ENCODE measurements at regions not wholly inside any gene's neighbourhood (a gene's known extent, or its start where the extent isn't known, plus 50 kb on each side); places are given as distances from the start of the nearest gene placed in this dataset.

DNA sequence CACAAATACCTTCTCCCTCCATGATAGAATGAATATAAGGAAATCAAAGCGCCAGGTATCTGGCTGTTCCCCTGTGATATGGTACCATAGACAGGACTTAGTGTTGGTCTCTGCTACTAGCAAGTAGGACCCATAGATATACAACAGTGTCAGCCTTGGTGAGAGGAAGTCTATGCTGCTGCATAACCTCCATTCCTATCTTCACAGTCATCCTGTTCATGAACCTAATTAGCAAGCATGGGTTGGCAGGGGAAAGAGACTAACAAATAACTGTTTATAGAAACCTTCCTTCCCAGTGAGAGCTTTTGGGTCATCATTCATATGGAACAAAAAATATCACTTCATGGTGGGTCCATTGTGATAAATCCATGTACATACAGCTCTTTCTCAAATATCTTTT is 188.9 kb upstream of the FAM98A start:
- DNase-seq, result no peak

- no peak for DNase-seq
These were observed 187.8 kb upstream of the FAM98A start for GRCh38 chr2:33786881-33787280.

DNA sequence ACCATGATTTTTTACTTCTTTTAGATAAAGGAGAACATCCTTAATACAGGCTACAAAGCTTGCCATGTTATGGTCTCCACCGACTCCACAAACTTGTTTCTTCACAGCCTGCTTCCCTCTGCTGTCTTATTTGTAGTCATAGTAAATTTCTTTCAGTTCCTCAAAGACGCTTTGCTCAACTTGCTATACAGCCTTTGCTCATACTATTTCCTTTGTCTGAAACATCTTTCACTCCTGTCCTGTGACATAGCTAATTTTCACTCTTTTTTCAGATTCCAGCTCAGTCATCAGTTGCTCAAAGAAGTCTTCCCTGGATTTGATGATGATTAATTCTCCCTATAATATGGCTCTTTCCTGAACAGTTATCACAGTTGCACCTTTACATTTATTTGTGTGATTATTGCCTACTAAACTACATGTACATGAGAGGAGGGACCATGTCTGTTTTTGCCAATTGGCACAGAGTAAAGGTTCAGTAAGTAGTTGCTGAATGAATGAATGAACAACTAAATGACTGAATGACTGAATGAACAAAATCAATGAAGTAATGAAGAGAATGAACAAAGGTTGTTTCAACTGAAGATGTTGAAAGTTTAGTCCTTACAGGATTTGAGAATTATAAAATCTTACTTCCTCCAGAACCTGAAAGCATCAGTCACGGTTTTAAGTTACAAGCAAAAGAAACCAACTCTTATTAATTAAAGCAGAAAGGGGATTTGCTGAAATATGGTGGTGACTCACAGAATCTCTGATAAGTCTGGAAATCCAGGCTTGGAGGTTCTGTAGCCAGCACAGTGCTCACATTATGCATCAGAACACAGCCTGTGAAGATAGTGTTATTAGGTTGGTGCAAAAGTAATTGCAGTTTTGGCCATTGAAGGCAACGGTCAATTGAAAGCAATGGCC is 186.4 kb upstream of the FAM98A start:
- no peak for DNase-seq

DNA sequence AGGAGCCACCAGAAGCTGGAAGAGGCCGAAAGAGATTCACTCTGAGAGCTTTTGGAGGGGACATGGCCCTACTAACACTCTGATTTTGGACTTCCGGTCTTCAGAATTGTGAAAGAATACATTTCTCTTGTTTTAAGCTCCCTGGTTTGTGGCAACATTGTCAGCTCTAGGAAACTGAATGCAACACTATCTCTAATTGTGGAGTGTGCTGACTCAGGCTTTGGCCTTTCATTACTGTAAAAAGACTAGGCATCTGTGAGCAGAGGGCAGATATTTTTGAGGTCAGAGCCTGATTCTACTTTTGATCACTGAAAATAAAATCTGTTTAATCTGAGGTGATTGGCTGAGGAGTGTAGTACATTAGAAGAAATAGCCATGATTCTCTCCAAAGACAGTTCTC is 185.4 kb upstream of the FAM98A start:
- no peak for DNase-seq

DNA sequence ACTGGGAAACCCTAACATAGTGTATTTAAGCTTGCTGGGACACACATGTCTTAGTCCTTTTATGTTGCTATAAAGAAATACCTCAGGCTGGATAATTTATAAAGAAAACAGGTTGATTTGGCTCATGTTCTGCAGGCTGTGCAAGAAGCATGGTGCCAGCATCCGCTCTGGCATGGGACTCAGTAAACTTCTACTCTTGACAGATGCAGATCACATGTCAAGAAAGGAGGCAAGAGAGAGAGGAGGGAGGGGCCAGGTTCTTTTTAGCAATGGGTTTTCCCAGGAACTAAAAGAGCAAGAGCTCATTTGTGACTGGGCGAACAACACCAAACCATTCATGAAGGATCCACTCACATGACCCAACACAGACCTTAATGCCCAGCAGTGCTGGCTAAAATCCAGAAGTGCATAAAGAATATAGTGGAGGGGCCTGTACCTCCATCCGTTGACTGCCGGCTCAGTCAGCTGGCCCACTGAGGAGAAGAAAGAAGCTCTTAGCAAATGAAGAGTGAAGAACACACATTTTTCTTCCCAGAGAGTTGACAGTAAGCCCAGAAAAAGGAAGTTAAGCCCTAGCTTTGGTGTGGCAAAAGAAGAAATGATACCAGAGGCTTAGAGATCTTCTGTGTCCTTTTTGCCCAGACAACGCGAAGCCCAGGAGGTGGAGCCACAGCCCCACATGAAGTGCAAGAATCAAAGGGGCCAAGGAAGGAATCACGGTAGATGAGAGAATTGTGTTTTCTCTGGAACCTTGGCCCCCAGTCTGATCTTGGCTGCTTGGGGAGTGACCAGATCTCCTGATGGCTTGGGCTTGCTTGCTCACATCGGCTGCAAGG is 183.5 kb upstream of the FAM98A start:
- DNase-seq, result no peak

- no peak for DNase-seq
These were observed 178.7 kb upstream of the FAM98A start for GRCh38 chr2:33777786-33778185.

DNA sequence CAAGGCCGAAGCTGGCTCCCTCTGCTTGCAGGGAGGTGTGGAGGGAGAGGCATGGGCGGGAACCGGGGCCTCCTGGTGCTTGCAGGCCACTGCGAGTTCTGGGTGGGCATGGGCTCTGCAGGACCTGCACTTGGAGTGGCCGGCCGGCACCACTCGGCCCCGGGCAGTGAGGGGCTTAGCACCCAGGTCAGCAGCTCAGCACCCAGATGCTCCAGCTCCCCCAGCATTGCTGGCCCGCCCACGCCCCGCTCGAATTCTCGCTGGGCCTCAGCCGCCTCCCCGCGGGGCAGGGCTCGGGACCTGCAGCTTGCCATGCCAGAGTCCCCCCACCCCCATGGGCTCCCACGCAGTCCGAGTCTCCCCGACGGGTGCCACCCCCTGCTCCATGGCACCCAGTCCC is 176.2 kb upstream of the FAM98A start:
- no peak for DNase-seq

DNA sequence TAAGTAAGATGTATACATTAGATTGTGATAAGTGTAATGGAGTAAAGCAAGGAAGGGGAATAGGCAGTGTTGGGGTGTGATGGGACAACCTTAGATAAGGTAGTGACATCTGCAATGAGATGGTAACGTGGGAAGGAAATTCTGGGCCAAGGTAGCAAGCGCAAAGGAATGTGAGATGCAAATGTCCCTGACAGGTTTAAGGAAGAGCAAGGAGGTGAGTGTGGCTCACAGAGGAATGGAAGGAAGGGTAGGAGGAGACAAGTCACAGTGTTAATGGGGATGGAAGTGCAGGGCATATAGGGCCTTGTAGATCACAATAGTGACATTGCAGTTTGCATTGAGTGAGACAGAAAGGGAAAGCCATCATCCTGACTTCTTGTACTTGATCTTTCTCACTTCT is 170.9 kb upstream of the FAM98A start:
- DNase-seq, result no peak

DNA sequence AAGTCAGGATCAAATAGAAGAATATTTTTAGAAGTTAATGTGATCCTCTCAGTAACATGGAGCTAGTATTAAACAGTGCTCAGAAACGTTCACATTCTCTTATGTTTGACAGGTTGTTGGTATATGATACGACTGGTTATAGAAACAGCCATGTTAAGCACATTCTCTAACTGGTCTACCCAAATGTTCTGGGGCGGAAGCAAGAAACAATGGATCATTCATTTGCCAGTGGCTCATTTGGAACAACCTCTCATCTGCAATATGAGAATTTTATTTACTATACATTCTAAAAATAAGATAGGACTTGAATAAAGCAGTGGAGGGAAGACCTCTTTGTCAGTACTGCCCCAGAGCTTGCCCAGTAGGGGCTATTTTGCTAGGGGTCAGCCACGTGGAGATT is 167.1 kb upstream of the FAM98A start:
- DNase-seq, result no peak

- no peak for DNase-seq
These were observed 166.0 kb upstream of the FAM98A start for GRCh38 chr2:33765122-33765521.

DNA sequence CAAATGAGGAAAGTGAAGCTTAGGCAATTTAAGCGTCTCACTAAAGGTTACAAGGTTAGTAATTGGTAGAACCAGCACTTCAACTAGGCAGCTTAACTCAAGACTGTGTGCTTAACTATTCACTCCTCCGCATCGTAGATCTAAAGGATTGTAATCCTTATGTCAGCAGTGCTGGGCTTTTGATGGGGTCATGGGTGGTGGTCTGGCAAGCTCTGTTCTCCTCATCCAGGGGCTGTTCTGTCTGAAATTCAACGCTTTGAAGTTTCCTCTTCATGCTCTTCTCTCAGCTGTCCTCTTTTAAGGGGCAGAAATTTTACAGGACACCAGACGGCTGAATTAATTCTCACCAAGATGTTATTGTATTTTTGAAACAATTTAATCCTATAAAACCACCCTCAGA is 165.5 kb upstream of the FAM98A start:
- no peak for DNase-seq

DNA sequence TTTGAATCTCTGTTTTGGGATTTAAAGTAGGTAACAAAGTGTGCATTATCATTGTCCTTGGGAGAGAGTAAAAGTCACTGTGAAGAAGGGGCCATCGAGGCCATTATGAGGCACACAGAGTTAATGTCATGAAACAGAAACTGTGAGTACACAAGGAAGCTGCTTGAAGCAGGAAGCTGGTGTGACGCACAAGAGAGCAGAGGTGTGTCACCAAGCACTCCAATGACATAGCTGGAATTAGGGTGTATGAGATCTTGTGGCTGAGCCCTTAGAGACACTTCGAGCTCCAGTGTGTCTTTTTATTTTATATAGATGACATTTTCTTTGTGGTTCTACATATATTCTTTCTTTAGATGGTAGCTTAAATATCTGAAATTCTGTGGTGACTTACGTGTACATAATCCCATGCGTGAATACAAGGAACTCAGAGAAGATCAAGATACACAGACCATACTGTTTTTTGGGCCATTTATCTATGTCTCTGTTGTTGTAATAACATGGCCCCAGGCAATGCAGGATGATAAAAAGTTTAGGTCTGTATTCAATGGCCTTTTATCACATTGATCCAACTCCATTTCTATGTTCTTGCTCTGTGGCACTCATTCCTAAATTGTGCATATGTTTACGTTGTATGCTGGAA is 164.7 kb upstream of the FAM98A start:
- no peak for DNase-seq

- no peak for DNase-seq
These were observed 163.5 kb upstream of the FAM98A start for GRCh38 chr2:33762636-33763035.

GRCh38 chr2:33746208-33746800 is 147.2 kb upstream of the FAM98A start:
- DNase-seq, result no peak

- no peak for DNase-seq
These were observed 136.0 kb upstream of the FAM98A start for GRCh38 chr2:33735096-33735495.

DNA sequence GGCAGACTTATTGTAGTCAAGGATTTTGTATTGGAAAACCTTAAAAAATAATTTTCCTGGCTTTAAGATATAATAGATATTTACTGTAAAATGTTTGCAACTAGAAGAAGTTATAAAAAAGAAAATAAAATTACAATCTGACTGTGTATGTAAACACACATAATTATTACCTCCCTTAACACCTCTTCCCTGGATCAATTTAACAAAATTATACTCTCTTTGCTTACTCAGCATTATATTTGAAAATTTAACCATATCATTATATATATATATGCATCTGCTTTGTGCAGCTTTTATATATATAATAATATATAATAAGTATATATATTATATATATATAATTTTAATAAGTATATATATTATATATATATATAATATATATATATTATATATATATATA is 131.7 kb upstream of the FAM98A start:
- DNase-seq, result no peak

- DNase-seq, result no peak
These were observed 131.1 kb upstream of the FAM98A start for GRCh38 chr2:33730193-33730592.

GRCh38 chr2:33729353-33729752 is 130.3 kb upstream of the FAM98A start:
- DNase-seq, result no peak

DNA sequence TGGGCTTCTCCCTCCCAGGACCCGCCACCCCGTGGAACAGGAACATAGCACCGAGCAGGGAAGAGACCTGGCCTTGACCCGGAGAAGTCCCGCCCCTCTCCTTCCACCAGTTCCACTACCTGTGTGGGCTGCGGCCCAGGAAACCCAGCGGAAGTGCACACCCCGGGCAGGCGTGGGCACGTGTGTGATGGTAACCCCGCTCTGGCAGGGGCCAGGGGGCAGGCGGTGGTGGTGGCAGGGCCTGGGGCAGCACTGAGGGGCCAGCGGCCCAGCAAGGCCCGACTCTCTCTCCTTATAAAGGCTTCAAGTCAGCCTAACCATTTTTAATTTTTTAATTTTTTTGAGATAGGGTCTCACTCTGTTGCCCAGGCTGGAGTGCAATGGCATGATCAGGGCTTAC is 129.0 kb upstream of the FAM98A start:
- no peak for DNase-seq

GRCh38 chr2:33727361-33728032 is 128.4 kb upstream of the FAM98A start:
- no peak for DNase-seq

GRCh38 chr2:33726415-33726814 is 127.3 kb upstream of the FAM98A start:
- no peak for DNase-seq

DNA sequence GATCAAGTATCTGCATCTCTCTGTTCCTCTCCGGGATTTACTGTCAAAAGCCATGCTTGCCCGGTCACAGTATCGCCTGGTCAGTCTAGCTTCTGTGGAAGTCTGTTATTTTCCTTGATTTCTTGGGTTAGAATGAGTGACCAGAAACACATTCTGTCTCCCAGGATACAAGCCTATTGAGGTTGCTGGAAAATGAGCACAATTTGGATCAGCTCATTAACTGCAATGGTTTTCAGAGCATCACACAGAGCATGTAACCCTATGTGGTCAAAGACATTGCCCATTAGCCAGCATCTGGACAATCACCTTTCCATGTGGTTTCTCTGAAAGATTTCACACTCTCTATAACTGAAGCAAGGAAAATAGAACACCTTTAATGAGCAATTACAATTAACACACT is 124.2 kb upstream of the FAM98A start:
- no peak for DNase-seq

GRCh38 chr2:33719067-33719466 is 120.0 kb upstream of the FAM98A start:
- no peak for DNase-seq
